ENCODE measurements at regions not wholly inside any gene's neighbourhood (a gene's known extent, or its start where the extent isn't known, plus 50 kb on each side); places are given as distances from the start of the nearest gene placed in this dataset.

DNA sequence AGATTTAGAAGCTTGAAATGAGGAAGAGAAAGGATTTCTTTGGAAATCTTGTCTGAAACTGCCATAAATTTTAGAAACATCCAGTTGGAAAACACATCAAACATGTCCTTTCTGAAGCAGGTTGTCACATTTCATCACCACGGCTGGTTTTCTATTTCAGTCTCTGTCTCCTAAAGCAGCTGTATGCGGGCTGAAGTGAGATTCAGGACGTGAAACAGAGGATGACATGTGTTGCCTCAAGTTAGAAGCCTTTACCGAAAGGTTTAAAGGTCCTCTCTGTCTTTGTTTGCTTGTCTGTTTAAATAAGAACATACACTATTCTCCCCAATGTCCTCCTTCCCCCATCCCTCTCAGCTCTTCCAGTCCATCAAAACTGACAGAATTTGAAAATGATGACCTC, 141.9 kb downstream of the SQOR start:
- H3K9ac ChIP-seq (ENCODE audit: low read length in 3 of 3): no peak overlapping the region
- no peak for DNase-seq
- no peaks in the 10 kb centered on the region for H3K36me3 ChIP-seq (ENCODE audit: control insufficient read depth in 2 of 3, insufficient read depth in 3 of 3, low read length in 3 of 3)
- H3K27ac ChIP-seq (ENCODE audit: low read depth in 2 of 2, low read length in 2 of 2): no peak overlapping the region
- H3K4me3 ChIP-seq (ENCODE audit: low read length in 3 of 3): no peak overlapping the region
- TF ChIP-seq, protein P1, sequence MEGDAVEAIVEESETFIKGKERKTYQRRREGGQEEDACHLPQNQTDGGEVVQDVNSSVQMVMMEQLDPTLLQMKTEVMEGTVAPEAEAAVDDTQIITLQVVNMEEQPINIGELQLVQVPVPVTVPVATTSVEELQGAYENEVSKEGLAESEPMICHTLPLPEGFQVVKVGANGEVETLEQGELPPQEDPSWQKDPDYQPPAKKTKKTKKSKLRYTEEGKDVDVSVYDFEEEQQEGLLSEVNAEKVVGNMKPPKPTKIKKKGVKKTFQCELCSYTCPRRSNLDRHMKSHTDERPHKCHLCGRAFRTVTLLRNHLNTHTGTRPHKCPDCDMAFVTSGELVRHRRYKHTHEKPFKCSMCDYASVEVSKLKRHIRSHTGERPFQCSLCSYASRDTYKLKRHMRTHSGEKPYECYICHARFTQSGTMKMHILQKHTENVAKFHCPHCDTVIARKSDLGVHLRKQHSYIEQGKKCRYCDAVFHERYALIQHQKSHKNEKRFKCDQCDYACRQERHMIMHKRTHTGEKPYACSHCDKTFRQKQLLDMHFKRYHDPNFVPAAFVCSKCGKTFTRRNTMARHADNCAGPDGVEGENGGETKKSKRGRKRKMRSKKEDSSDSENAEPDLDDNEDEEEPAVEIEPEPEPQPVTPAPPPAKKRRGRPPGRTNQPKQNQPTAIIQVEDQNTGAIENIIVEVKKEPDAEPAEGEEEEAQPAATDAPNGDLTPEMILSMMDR (IDR thresholded peaks at IDR 0.05; ENCODE audit: borderline replicate concordance, extremely low read depth, insufficient read depth): no peak
- H3K4me1 ChIP-seq (ENCODE audit: control insufficient read depth in 2 of 3, insufficient read depth in 2 of 3, low read depth in 1 of 3, low read length in 3 of 3): no peaks in the 10 kb centered on the region
- H3K9me3 ChIP-seq (ENCODE audit: control insufficient read depth in 2 of 3, insufficient read depth in 1 of 3, low read length in 3 of 3): peaks cover 0 to 2% (median 0%) of the 10 kb centered on the region in 3 donors
- no peak for FAIRE-seq
- H3K27me3 ChIP-seq (ENCODE audit: control insufficient read depth, insufficient read depth, low read length): no peaks in the 10 kb centered on the region
- intact Hi-C loops (cut with DNase I): no loop called here

DNA sequence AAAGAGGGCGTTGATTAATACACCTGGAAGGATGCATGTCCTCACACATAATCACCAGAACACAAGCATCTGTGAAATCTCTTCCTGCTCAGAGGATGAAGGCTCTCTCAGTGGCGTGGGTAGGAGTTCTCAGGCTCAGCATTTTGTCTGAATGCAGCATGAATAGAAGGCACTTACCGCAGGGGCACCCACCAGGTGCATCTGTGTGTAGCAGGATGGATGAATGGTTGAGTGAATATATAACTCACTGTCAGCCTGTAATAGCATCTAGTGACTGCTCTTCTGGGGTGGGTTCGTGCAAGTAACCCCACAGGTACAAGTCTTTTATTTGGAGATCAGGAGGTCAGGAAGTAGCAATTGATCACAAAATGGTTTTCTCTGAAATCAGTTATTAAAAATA, 143.0 kb downstream of the SQOR start:
- no peak for DNase-seq
- Histone ChIP-seq H3K36me3 (ENCODE audit: control insufficient read depth in 2 of 3, insufficient read depth in 3 of 3, low read length in 3 of 3) (no peaks in the 10 kb centered on the region), H3K9ac (ENCODE audit: low read length in 3 of 3) (no peak overlapping the region), H3K27me3 (ENCODE audit: control insufficient read depth, insufficient read depth, low read length) (no peaks in the 10 kb centered on the region), H3K9me3 (ENCODE audit: control insufficient read depth in 2 of 3, insufficient read depth in 1 of 3, low read length in 3 of 3) (peaks cover 0 to 2% (median 0%) of the 10 kb centered on the region in 3 donors), H3K4me3 (ENCODE audit: low read length in 3 of 3) (no peak overlapping the region), H3K27ac (ENCODE audit: low read depth in 2 of 2, low read length in 2 of 2) (no peak overlapping the region), H3K4me1 (ENCODE audit: control insufficient read depth in 2 of 3, insufficient read depth in 2 of 3, low read depth in 1 of 3, low read length in 3 of 3) (no peaks in the 10 kb centered on the region)
- intact Hi-C loops (cut with DNase I): no loop called here
- FAIRE-seq: no peak
- TF ChIP-seq, protein P1 (IDR thresholded peaks at IDR 0.05; ENCODE audit: borderline replicate concordance, extremely low read depth, insufficient read depth): no peak

DNA sequence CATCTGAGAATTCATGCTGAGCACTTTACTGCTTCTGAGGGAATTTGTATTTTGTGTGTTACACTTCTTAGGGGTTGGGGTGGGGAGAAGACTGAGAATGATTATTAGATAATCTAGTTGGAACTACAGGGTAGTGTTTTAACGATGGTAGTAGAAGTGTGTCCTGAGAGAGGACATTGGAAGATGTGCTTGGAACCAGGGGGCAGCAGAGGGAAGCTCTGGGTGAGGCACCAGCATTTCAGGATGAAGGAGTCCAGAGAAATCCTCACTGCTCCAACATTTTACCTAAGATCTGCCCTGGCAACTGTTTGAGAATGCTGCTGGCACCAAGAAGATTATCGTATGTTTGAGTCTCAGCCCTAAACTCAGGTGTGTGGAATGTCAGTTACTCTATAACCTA, 145.5 kb downstream of the SQOR start:
- TF ChIP-seq, protein P1 (IDR thresholded peaks at IDR 0.05; ENCODE audit: borderline replicate concordance, extremely low read depth, insufficient read depth): no peak
- no peaks in the 10 kb centered on the region for H3K4me1 ChIP-seq (ENCODE audit: control insufficient read depth in 2 of 3, insufficient read depth in 2 of 3, low read depth in 1 of 3, low read length in 3 of 3)
- H3K4me3 ChIP-seq (ENCODE audit: low read length in 3 of 3): no peak overlapping the region
- FAIRE-seq (no peak), DNase-seq (no peak)
- H3K27me3 ChIP-seq (ENCODE audit: control insufficient read depth, insufficient read depth, low read length): no peaks in the 10 kb centered on the region
- no peaks in the 10 kb centered on the region for H3K36me3 ChIP-seq (ENCODE audit: control insufficient read depth in 2 of 3, insufficient read depth in 3 of 3, low read length in 3 of 3)
- no peak overlapping the region for H3K27ac ChIP-seq (ENCODE audit: low read depth in 2 of 2, low read length in 2 of 2)
- H3K9me3 ChIP-seq (ENCODE audit: control insufficient read depth in 2 of 3, insufficient read depth in 1 of 3, low read length in 3 of 3): peaks cover 0 to 2% (median 0%) of the 10 kb centered on the region in 3 donors
- intact Hi-C loops (cut with DNase I): no loop called here
- no peak overlapping the region for H3K9ac ChIP-seq (ENCODE audit: low read length in 3 of 3)

DNA sequence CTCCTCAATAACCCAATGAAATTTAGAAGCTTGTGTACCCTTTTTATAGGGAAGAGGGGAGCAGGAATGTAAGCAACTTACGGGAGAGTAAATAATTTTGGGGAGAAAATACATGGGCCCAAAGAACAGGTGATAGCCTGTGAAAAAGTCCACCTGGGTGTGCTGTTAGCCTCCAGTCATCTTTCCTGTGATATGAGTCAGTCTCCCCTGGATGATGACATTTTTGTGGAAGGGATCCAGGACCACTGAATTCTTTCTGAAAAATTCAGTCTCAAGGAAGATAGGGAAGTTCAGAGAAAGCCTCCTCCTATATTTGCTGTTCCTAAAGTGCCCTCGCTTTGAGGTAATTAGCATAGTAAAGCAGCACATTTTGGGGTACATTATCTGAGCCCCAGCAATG, 149.8 kb downstream of the SQOR start:
- no peak overlapping the region for H3K27ac ChIP-seq (ENCODE audit: low read depth in 2 of 2, low read length in 2 of 2)
- DNase-seq: no peak
- no peaks in the 10 kb centered on the region for H3K36me3 ChIP-seq (ENCODE audit: control insufficient read depth in 2 of 3, insufficient read depth in 3 of 3, low read length in 3 of 3)
- intact Hi-C loops (cut with DNase I): no loop called here
- no peak overlapping the region for H3K9ac ChIP-seq (ENCODE audit: low read length in 3 of 3)
- FAIRE-seq: no peak
- TF ChIP-seq, protein P1 (IDR thresholded peaks at IDR 0.05; ENCODE audit: borderline replicate concordance, extremely low read depth, insufficient read depth): no peak
- H3K9me3 ChIP-seq (ENCODE audit: control insufficient read depth in 2 of 3, insufficient read depth in 1 of 3, low read length in 3 of 3): no peaks in the 10 kb centered on the region
- H3K27me3 ChIP-seq (ENCODE audit: control insufficient read depth, insufficient read depth, low read length): no peaks in the 10 kb centered on the region
- H3K4me3 ChIP-seq (ENCODE audit: low read length in 3 of 3): no peak overlapping the region
- no peaks in the 10 kb centered on the region for H3K4me1 ChIP-seq (ENCODE audit: control insufficient read depth in 2 of 3, insufficient read depth in 2 of 3, low read depth in 1 of 3, low read length in 3 of 3)
